ENCODE measurements at regions not wholly inside any gene's neighbourhood (a gene's known extent, or its start where the extent isn't known, plus 50 kb on each side); places are given as distances from the start of the nearest gene placed in this dataset.
A peak's percentile ranks its signal among the peaks of the same experiment; 100 is the strongest.

- DNase-seq: peak in 3 of 51 donors; percentile 2 to 29 (median 3)
Observed at GRCh38 chr20:20887593-20888265, 175.3 kb upstream of the RALGAPA2 start.

- DNase-seq: no peak
Observed at GRCh38 chr20:20881808-20882207, 169.4 kb upstream of the RALGAPA2 start.

DNA sequence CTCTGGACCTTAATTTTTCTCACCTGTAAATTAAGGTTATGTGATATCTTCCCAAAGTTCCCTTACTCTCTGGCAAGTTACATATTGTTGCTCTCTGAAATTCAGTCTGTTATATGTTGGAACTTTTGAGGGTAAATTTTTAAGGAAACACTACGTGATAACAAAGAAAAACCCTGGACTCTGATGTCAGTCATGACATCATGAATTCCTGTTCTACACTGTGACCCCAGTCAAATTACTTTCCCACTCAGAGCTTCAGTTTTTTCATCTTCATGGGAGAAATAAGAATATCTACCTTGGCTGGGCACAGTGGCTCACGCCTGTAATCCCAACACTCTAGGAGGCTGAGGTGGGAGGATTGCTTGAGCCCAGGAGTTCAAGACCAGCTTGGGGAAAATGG lies 164.6 kb upstream of the RALGAPA2 start:
- DNase-seq: no peak

GRCh38 chr20:20875716-20876115 lies 163.3 kb upstream of the RALGAPA2 start:
- no peak for DNase-seq

- no peak for DNase-seq
Observed at GRCh38 chr20:20872428-20872827, 160.0 kb upstream of the RALGAPA2 start.

GRCh38 chr20:20869161-20869775 lies 156.8 kb upstream of the RALGAPA2 start:
- DNase-seq: no peak

GRCh38 chr20:20864351-20865096 lies 152.1 kb upstream of the RALGAPA2 start:
- DNase-seq: peak in 4 of 51 donors; percentile 5 to 32 (median 12)

- peak; percentile 17 to 97 (median 78) for DNase-seq
Observed at GRCh38 chr20:20860078-20860806, 147.8 kb upstream of the RALGAPA2 start.

DNA sequence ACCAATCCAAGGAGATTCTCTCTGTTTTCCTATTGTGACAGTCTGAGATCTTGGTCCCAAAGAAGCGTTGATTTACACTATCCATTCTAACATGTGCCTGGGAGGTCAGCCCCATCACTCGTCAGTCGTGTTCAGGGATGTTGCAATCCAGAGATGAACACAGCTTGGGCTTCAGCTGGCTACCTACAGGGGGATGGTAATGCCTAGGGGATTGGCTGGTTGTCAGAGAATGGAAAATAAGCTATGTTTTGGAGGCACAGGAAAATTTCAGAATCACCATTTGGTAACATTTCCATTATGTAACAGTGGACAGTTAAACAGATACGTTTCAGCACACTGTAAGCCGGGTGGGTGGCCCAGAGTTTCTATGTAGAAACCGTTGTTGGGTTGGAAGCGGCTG lies 147.1 kb upstream of the RALGAPA2 start:
- DNase-seq: no peak

DNA sequence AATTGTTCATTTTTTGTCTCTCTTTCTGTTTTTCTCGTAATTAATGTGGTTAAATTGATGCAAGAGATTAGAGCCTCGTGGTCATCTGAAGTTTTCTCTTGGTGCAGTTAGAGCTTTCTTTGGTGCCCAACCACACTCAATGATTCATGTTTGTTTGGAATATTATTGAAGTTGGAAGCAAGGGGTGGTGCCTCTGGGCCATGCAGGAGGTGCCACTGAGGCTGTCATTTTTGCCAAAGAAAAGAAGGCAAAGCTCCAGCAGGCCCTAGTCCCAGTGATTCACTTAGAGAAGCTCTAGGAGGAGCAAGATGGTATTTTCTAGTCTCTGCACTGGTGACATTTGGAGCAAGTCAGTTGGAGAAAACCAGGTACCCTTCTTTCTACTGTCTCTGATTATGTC lies 144.5 kb upstream of the RALGAPA2 start:
- DNase-seq: no peak

DNA sequence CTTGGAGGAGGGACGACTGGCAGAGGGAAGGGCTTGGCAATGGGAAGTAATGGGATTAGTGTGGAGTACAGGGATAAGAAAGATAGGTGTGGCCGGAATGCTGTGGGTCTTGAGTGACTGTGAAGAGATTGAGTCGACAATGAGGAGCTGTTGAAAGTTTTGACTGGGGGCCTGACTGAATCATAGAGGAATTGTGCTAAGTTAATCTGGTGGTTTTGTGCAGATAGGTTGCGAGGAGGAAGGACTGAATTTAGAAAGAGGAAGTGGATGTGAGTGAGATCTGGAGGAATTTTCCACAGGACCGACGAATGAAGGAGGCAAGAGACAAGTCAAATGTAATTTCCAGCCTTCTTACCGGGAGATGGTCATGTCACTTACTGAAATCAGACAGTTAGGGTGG lies 143.9 kb upstream of the RALGAPA2 start:
- DNase-seq: no peak

- no peak for DNase-seq
Observed at GRCh38 chr20:20851385-20851784, 138.9 kb upstream of the RALGAPA2 start.

GRCh38 chr20:20850407-20850806 lies 138.0 kb upstream of the RALGAPA2 start:
- no peak for DNase-seq

DNA sequence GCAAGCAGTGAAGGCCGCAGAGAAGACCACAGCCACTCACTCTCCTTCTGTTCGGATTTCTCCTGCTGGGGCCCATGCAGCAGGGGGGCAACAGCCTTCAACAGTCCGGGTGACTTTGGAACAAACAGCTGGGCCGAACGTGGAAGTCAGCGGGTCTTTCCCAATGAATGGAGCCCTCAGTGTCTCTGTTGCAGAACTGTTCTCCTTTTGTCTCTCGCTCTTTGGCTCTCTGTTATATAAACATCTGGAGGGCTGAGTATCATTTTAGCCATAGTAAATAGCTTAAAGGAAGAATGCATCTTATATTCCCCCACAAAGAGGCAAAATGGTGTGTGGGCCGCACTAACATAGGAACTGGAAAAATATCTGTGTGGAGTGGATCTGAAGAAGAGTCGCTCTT lies 136.7 kb upstream of the RALGAPA2 start:
- DNase-seq: peak in 41 of 51 donors; percentile 5 to 84 (median 58)

GRCh38 chr20:20847814-20848213 lies 135.4 kb upstream of the RALGAPA2 start:
- peak in 1 of 51 donors; percentile 10 for DNase-seq

DNA sequence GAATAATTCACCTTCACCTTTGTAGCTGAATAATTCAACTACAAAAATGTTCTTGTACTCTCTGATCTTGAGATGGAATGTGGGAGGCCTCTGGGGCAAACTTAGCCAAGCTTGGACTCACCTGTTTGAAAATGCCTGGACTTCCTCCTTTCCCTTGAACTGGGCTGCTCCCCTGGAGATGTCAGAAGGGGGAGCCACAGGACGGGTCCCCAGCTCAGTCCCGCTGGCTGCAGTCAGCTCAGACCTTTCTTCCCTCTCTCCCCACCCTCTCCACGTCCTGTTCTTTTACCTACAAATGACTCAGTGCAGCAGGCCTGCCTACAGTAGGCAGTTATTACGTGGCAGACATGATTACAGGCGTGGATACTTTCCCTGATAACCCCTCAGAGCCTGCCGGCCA lies 131.5 kb upstream of the RALGAPA2 start:
- DNase-seq: peak in 2 of 51 donors; percentile 12 to 16

- no peak for DNase-seq
Observed at GRCh38 chr20:20839771-20840170, 127.3 kb upstream of the RALGAPA2 start.

GRCh38 chr20:20837574-20838021 lies 125.2 kb upstream of the RALGAPA2 start:
- DNase-seq: peak in 39 of 51 donors; percentile 17 to 82 (median 47)

DNA sequence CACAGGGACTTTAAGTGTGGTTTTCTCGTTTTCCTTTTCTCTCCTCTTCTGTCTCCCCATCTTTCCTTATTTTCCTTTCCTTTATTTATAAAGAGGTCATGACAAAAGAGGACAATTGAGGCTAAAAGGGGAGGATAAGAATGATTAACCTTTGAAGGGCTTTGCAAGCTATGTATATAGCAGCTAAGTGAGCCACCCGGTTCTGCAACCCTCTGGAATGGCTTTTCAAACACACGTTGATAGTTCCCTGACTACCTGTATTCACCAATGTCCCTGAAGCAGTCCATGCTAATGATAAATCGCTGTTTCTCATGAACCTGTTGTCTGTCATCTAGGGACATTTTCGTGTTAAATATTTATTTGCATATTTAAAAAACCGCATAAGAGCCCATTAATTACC lies 124.4 kb upstream of the RALGAPA2 start:
- DNase-seq: no peak

GRCh38 chr20:20835897-20836296 lies 123.5 kb upstream of the RALGAPA2 start:
- no peak for DNase-seq

DNA sequence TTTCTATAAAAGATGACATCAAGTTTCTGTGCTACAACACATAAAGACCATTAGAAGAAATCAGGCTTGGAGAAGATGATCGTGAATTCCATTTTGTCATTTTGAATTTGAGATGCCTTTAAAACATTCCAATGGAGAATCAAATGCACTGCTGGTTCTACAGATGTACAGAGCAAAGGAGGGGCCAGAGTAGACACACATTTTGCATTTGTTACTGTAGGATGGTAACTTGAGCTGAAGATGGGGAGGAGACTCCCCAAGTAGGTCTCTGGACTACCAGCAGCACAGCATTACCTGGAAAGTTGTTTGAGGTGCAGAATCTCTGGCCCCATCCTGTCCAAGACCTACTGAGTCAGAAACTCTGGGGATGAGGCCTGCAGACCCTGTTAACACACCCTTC lies 121.6 kb upstream of the RALGAPA2 start:
- no peak for DNase-seq

GRCh38 chr20:20832715-20833114 lies 120.3 kb upstream of the RALGAPA2 start:
- no peak for DNase-seq
